ES-I3 (cell line): ENCODE measurements at regions not wholly inside any gene's neighbourhood (a gene's known extent, or its start where the extent isn't known, plus 50 kb on each side); places are given as distances from the start of the nearest gene placed in this dataset.

ENCODE experiments used
- H3K36me3 ChIP-seq: 2 replicates; pipeline ENCODE4 v1.6.1; 2013; ENCODE audit warnings: mild to moderate bottlenecking, low read length, control low read depth, moderate library complexity; ENCODE audit not compliant: insufficient read depth
- H3K4me1 ChIP-seq: 2 replicates; pipeline ENCODE4 v1.6.1; 2013; ENCODE audit warnings: mild to moderate bottlenecking, control low read depth, low read length; ENCODE audit not compliant: insufficient read depth
- H3K9ac ChIP-seq: 2 replicates; pipeline ENCODE4 v1.6.1; 2013; ENCODE audit warnings: low read depth, mild to moderate bottlenecking, low read length, moderate library complexity
- H3K9me3 ChIP-seq: 2 replicates; pipeline ENCODE4 v1.6.1; 2013; ENCODE audit warnings: mild to moderate bottlenecking, low read length, moderate library complexity; ENCODE audit not compliant: control insufficient read depth, insufficient read depth

DNA sequence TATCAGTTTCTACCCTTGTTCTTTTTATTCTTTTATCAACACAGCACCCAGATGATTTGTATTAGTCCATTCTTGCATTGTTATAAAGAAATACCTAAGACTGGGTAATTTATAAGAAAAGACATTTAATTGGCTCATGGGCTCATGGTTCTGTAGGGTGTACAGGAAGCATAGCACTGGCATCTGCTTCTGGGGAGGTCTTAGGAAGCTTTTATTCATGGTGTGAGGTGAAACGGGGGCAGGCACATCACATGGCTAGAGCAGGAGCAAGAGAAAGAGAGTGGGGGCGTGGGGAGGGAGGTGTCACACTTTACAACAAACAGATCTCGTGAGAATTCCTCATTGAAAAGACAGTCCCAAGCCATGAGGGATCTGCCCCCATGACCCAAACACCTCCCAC, 285.3 kb downstream of the SMARCA1 start:
- Histone ChIP-seq H3K36me3 (no peaks in the 10 kb centered on the region), H3K4me1 (no peaks in the 10 kb centered on the region; the same call in 1 of the 2 replicates), H3K9ac (no peak overlapping the region), H3K9me3 (no peaks in the 10 kb centered on the region)

GRCh38 chrX:129235903-129236302, 287.4 kb downstream of the SMARCA1 start:
- no peak overlapping the region for H3K9ac ChIP-seq
- H3K9me3 ChIP-seq, result no peaks in the 10 kb centered on the region
- H3K36me3 ChIP-seq, result no peaks in the 10 kb centered on the region

GRCh38 chrX:129233786-129234185, 289.5 kb downstream of the SMARCA1 start:
- Histone ChIP-seq H3K9me3 (no peaks in the 10 kb centered on the region), H3K36me3 (no peaks in the 10 kb centered on the region), H3K4me1 (no peaks in the 10 kb centered on the region; the same call in 1 of the 2 replicates), H3K9ac (no peak overlapping the region)

More at GRCh38 chrX:129235903-129236302, 287.4 kb downstream of the SMARCA1 start:
- H3K4me1 ChIP-seq, result no peaks in the 10 kb centered on the region; the same call in 1 of the 2 replicates

DNA sequence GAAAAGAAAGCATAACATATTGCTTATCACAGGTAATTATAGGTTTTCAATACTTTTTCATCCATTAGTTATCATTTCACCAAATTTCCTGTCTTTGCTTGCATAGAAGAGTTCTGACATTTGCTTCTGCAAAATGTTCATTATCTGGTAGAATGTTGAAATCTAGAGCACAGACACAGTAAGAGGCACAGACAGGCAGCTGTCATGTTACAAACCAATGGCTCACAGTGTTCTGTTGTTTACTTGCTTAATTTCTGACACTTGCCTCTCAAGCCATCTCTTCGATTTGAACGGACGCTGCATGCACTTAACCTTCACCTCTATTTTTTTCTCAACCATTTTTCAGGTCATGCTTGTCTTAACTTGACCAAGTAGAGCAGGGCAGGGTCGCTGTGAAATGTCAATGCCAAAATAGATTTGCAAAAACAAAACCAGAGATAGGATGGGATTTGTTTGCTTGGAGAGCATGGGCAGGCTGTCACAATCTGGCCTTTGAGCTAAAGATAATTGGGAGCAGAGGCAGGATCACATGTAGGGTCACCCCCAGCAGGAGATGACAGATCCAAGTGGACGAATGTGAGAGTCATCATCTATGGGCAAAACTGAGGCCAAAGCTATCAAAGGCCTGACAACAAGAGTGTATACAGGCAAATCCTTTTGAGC, 292.3 kb downstream of the SMARCA1 start:
- Histone ChIP-seq H3K9me3 (no peaks in the 10 kb centered on the region), H3K36me3 (no peaks in the 10 kb centered on the region), H3K4me1 (no peaks in the 10 kb centered on the region), H3K9ac (no peak overlapping the region)

- H3K9me3 ChIP-seq, result no peaks in the 10 kb centered on the region
- no peak overlapping the region for H3K9ac ChIP-seq
- H3K4me1 ChIP-seq, result no peaks in the 10 kb centered on the region
Measured at GRCh38 chrX:129230168-129230567, 293.1 kb downstream of the SMARCA1 start.

GRCh38 chrX:129227366-129227765, 295.9 kb downstream of the SMARCA1 start:
- Histone ChIP-seq H3K36me3 (no peaks in the 10 kb centered on the region), H3K9me3 (no peaks in the 10 kb centered on the region), H3K4me1 (no peaks in the 10 kb centered on the region), H3K9ac (no peak overlapping the region)

More at GRCh38 chrX:129230168-129230567, 293.1 kb downstream of the SMARCA1 start:
- H3K36me3 ChIP-seq, result no peaks in the 10 kb centered on the region

DNA sequence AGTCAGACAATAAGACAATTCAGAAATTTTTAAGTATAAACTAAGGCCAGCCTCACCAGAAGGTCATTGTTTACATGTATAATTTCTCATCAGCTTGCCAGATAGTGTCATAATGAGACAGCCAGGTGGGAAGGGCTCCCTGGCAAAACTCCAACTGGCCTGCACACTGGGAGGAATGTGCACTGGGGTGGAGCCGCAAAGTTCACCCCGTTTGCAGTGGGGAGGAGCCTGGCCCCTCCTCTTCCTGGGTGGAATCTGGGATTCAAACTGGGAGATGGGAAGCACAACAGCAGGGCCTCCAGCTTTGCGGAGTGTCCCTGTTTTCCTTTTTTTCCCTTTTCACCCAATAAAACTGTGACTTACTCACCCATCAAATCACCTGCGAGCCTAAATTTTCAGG, 329.9 kb downstream of the SMARCA1 start:
- H3K9me3 ChIP-seq, result no peaks in the 10 kb centered on the region
- H3K36me3 ChIP-seq, result no peaks in the 10 kb centered on the region
- no peak overlapping the region for H3K9ac ChIP-seq
- peaks cover 13% of the 10 kb centered on the region; the same call in 1 of the 2 replicates for H3K4me1 ChIP-seq

DNA sequence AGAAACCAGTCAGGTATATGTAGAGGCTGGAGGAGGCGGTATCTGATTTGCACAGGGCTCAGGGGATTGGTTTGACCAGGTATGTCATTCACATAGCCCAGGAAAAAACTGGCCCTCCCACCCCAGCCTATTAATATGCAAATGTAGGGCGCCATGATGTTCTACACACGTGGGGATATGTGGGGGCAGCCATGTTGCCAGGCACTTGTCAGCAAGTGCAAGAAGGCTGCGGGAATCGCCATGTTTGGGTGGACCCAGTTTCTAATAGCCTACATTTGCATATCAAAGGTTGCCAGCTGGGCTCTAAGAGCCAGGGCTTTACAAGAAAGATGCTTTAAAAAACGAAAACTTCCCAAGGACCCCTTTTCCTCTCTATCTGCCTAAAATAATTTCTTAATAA, 335.1 kb downstream of the SMARCA1 start:
- H3K9me3 ChIP-seq, result no peaks in the 10 kb centered on the region
- H3K4me1 ChIP-seq, result peaks cover 16% of the 10 kb centered on the region; the same call in 1 of the 2 replicates
- no peaks in the 10 kb centered on the region for H3K36me3 ChIP-seq
- no peak overlapping the region for H3K9ac ChIP-seq

DNA sequence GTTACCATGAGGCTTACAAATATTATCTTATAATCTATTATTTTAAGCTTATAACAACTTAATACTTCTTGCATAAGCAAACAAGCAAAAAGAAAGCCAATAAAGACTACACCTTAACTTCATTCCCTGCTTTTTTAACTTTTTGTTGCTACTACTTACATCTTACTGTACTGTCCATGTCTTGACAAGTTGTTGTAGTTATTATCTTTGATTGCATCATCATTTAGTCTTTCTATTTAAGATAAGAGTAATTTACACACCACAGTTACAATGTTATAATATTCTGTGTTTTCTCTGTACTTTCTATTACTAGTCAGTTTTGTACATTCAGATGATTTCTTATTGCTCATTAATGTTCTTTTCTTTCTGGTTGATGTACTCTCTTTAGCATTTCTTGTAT, 346.6 kb downstream of the SMARCA1 start:
- Histone ChIP-seq H3K9ac (no peak overlapping the region), H3K4me1 (no peaks in the 10 kb centered on the region), H3K36me3 (no peaks in the 10 kb centered on the region), H3K9me3 (no peaks in the 10 kb centered on the region; the same call in 1 of the 2 replicates)

GRCh38 chrX:129161108-129161507, 362.2 kb downstream of the SMARCA1 start:
- H3K9ac ChIP-seq, result no peak overlapping the region
- no peaks in the 10 kb centered on the region for H3K36me3 ChIP-seq
- no peaks in the 10 kb centered on the region for H3K4me1 ChIP-seq
- H3K9me3 ChIP-seq, result no peaks in the 10 kb centered on the region

- Histone ChIP-seq H3K4me1 (peaks cover 9% of the 10 kb centered on the region), H3K9ac (no peak overlapping the region), H3K36me3 (no peaks in the 10 kb centered on the region), H3K9me3 (no peaks in the 10 kb centered on the region)
Measured at GRCh38 chrX:129158505-129158904, 364.8 kb downstream of the SMARCA1 start.

DNA sequence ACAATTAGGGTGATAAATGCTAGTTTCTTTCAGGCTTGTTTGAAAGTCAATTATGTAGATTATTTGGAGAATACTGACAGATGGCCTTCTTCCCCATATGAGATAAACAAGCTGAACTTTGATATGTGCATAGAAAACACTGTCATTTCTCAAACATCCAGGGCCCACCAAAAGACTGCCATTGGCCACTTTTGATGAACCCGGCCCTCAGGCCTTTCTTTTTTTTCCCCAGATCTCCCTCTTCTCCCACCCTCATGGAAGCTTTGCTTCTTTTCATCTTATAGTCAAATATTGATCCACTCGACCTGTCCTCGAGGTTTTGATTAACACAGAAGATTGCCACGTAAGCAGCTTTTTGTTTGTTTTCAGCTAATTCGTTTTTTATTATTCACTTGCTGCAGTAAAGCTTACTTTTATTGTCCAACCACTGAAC, 377.4 kb downstream of the SMARCA1 start:
- Histone ChIP-seq H3K9ac (no peak overlapping the region), H3K9me3 (no peaks in the 10 kb centered on the region), H3K36me3 (no peaks in the 10 kb centered on the region), H3K4me1 (peaks cover 11% of the 10 kb centered on the region; the same call in 1 of the 2 replicates)

- H3K36me3 ChIP-seq, result no peaks in the 10 kb centered on the region
- peaks cover 11% of the 10 kb centered on the region; the same call in 1 of the 2 replicates for H3K4me1 ChIP-seq
- no peak overlapping the region for H3K9ac ChIP-seq
- H3K9me3 ChIP-seq, result no peaks in the 10 kb centered on the region
Measured at GRCh38 chrX:129145385-129145784, 377.9 kb downstream of the SMARCA1 start.

DNA sequence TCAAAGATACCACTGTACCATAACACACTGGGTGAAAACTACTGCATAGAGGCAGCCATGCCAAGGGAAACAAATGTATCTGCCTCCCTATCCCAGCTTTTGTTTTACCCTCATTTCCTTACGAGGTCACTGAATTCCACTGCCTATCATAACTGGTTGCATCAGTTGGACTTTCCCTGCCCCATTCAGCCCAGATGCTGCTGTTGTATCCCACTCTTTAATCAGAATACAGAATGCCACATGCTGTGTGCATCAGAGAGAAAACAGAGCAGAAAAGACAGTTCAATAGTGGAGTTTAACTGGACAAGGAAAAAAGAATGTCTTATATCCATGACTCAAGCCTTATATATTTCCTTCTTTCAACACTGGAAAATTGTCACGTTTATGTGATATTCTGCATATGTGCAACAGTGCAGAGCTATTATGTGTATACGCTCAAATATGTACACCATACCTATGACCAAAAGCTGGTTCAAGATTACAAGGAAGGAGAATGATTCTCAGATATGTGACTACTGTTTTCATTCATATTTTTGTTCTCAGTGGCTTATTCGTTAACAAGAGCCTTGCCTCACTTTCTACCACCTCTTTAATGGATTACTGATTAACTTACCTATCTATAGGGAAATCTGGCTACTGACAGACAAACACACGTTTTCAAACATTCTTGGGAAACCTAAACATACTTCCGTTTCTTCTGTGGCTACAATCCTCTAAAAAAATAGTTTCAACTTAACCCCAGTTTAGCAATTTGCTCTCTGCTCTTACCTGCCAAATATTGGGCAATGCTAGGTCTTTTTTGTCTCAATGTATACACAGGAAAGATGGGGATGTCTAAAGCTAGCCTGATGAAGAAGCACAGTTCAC, 378.9 kb downstream of the SMARCA1 start:
- H3K4me1 ChIP-seq, result peaks cover 18% of the 10 kb centered on the region
- H3K9me3 ChIP-seq, result no peaks in the 10 kb centered on the region
- H3K36me3 ChIP-seq, result no peaks in the 10 kb centered on the region

More for the DNA sequence above, 378.9 kb downstream of the SMARCA1 start:
- no peak overlapping the region for H3K9ac ChIP-seq
